Right lung (tissue), 2 donors: ENCODE measurements at regions not wholly inside any gene's neighbourhood (a gene's known extent, or its start where the extent isn't known, plus 50 kb on each side); places are given as distances from the start of the nearest gene placed in this dataset.
"Not testable (repeated sequence)": the region's sequence is repeated elsewhere in the genome, so short reads cannot be mapped to it uniquely, and the experiment has no call there.

Experiments
- DNase-seq, 2 donors: peaks; one replicate each; pipeline ENCODE4 v3.0.0-alpha.2; 2013

DNA sequence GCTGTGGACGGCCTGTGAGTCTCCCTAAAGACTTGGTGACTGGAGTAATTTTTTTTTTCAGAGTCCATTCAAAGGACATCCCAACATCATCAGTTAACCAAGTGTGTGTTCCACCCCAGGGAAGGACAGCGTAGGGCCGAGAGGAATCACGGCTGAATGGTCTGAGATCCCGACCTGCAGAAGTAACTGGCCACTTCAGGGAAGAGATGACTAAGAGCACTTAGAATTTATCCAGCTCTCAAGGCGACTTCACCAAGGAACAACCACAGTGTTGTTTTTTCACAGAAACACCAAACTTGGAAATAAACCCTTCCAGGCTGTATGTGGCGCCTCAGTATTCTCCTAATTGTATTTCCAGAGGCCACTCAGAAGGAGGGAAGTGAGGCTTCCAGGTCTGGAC, 231.6 kb downstream of the FNDC1 start:
- DNase-seq, result no peak

DNA sequence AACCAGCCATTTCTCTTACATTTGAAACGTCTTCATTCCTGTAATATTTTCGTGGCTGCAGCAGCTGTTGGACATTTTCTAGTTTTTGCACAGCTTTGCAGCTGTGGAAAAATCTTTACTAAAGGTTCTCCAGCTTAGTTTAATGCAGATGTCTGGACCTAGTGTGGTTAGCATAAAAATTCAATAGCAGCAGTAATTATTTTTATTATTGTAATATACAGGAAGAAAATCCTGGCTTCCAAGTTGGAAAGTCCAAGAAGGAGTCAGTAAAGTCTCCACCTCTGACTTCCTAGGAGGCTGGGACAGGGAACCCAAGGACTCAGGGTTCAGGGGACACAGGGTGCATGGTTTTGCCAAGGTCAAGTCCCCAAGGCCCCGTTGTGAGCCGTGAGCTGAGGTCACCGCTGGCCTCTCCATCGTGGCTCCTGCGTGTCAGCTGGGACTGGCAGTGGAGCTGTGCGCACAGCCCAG, 230.6 kb downstream of the FNDC1 start:
- no peak for DNase-seq

DNA sequence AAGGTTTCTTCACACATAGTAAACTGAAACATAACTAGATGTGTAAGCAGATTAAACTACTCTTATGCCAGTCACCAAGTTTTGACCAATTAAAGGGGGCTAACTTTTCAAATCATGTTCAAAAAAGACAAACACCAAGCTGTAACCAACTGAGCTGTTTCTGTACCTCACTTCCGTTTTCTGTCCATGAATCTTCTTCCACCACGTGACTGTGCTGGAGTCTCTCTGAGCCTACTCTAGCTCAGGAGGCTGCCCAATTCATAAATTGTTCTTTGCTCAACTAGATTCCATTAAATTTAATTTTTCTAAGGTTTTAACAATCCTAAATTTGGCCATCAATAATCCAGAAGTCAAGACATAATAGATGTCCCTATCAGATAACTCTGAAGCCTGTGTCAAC, 229.4 kb downstream of the FNDC1 start:
- no peak for DNase-seq

DNA sequence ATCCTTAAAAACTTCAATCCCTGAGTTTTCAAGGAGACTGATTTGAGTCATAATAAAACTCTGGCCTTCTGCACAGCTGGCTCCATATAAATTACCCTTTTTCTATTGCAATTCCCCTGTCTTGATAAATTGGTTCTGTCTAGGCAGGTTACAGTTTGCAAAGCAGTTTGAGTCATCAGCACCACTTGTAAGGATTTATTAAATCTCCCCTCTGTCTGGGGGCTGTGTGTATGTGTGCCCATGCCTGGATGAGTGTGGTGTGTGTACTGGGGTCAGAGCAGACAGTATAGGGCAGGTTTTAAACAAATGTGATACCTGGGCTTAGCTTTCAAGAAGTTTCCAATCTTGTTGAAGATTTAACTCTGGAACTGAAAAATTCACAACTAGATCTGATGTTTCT, 228.6 kb downstream of the FNDC1 start:
- no peak for DNase-seq

DNA sequence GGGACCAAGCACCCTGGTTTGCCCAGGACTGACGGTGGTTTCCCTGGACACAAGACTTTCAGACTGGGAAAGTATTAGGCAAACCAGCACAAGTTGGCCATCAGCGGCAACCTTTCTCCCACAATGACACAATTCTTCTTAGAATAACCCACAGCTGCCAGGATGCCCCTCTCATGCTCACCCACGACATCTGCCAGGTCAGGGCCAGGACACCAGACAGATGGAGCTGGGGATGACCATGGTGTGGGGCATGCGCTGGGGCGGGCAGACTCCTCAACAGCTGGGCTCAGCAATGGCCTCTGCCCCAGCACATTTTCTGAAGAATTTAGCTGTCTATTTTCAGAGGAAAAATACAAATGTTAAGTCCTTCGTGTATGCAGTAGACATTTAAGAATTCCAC, 226.4 kb downstream of the FNDC1 start:
- DNase-seq, result no peak

DNA sequence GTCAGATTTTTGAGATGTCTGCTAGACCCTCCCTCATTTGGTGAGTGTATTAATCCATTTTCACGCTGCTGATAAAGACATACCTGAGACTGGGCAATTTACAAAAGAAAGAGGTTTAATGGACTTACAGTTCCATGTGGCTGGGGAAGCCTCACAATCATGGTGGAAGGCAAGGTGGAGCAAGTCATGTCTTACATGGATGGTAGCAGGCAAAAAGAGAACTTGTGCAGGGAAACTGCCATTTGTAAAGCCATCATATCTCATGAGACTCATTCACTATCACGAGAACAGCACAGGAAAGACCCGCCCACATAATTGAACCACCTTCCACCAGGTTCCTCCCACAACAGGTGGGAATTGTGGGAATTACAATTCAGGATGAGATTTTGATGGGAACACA, 223.5 kb downstream of the FNDC1 start:
- not testable (repeated sequence) for DNase-seq

DNA sequence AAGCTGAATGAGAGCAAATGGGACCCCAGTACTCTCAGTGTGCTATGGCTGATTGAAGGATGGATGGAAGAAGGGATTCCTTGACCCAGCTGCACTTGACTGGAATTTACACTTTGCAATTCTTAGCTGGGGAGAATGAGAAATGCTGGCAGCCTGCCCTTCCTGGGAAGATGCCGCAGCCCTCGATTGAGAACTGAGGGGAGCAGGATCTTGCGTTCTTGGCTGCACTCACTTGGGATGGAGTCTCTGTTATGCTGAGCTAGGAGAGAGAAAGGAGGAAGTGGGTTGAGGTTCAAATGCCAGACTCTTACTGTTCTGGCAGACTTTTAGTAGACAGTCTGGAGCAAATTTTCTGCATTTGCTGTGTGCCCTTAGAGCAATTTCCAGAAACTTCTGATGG, 221.2 kb downstream of the FNDC1 start:
- no peak for DNase-seq

DNA sequence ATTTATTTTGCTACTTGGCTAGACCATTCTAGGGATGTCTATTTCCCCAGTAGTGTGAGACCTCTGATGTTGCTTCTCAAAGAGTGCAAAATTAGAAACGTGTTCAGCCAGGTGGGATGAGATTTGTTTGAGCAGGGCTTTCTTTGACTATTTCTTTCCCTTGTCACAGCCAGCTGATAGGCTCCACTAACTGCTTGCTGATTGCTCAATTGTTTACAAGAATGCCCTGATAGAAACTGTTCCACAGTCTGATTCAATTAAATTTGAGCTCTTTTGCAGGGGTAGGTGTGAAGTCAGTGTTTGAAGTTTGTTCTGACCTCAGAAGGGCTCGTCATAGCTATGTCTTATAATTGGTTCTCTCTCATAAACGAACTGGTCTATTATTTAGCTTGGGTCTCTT, 220.5 kb downstream of the FNDC1 start:
- no peak for DNase-seq

DNA sequence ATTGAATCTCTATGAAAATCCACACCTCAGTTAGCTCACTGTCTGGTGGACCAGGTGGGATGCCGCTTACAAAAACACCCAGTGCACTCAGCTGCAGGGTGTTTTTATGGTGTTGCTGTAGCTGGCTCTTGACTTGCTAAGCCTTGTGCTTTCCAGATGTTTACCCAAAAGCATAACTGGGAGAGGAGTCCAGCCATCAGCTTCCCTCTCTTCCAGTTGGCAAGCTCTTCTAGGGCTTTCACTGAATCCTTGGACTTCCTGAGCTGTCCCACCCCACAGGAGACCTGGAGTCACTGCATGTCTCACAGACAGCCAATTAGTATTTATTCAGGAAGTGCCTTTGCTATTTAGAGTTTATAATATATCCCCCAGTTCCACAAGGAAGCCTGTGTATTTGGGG, 210.9 kb downstream of the FNDC1 start:
- DNase-seq, result no peak

DNA sequence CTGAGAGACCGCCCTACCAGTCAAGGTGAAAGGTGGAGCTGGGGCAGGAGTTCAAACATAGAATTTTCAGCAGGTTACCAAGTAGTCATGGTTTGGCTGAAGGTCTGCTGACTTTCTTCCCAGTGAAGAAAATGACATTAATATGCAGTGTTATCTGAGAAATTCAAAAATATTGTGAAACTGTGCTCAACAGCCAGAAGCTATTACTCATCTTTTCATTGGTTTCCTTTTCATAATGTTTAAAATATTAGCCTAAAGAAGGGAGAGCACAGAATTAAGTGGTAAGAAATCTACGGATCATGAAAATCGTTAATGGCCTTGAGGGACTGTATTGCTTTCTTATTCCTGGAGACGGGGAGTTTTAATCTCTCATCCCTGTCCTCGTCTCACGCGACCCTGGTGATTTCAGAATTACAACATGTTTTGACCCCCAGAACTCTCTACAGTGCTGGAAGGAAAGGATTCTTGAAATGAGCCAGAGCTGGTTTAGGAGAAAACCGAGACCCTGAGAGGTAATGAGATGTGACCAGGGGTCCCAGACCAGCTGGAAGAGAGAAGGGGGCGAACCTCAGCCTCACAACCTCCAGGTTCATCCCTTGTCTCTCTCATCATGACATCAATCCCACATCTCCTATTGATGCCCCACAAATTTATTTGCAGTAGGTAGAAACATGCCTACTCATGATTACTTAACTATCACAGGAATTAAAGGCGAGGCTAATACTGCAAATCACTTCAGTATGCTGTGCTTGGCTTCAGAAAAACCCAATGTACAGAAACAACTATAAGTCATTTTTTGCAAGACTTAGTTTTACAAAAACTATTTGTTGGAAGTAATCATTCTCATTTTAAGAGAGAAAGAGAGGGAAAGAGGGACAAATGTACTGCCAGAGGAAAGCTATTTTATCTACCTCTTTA, 209.5 kb downstream of the FNDC1 start:
- no peak for DNase-seq

DNA sequence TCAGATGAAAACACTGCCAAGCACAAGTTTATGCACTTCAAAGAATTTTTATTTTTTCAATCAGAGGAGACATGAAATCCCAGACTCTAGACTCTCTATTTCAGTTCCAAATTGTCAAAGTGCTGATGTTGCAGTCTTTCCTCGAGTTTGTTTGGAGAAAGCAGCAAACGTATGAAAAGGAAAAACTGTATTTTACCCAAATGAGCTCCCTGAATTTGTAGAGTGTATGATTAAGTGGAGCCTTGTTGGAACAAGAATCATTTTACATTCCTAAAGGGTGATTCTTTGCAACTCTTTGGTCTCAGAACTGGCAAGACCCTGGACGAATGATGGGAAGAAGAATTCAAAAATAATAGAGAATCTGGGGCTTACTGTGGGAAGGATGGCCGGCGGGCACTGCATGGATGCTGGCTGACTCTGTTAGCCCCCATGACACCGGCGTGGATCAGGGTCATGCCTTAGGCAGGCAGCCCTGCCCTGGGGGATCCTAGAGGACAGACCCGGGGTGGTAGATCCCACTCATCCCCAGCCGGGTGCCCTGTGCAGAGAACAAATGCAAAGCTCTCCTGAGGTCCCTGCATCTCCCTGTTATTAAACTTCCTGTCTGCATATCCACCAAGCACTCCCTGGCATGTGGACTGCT, 207.4 kb downstream of the FNDC1 start:
- no peak for DNase-seq

DNA sequence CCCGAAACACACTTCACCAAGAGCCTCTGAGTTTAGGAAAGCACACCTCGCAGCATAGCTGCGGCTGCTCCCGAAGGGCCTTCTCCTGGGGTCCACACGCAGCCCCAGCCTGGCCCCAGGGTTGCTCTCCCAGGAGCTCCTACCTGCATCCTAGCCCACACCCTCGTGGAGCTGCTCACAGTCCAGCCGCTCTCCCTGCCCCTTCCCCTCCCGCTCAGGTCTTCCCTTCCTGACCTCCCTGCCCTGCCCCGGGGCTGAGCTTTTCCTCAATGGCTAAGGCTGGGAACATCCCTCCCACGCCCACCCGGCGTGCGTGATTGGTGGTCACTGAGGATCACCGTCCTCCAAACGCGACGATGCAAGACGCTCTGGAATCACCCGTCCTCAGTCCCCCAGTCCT, 205.8 kb downstream of the FNDC1 start:
- no peak for DNase-seq

DNA sequence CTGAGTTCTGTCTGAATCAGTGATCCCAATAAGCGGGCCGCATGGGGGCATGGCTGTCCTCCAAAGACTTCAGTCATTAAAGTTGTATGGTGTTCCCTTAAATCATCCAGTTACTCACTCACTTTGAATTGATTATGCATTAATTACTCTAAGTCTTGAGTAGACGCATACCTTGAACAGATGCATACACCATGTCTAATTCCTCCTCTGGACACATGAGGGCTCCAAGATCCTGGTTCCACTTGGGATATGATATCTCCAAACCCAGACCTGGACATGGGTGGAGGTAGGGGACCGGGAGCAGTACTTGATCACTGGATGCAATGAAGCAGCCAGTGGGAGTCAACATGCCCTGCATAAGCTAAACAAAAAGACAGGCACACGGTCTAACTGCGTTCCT, 204.5 kb downstream of the FNDC1 start:
- no peak for DNase-seq

DNA sequence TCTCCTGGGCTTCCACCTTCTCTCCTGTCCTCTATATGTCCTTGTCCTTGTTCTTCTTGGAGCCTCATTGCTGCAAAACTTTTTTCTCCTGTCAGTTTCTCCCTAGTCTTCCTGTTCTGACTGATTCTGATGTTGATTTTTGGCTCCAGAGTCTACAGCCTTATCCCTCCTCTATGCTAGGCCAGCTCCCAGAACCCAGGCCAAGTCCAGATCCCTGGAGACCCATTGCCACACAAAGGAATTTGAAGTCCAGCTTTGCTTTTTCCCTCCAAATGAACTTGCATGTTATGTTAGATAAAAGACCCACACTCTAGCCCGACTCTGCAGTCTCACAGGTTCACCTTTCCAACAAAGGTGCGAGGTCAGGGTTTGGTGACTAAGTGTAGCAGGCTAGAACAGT, 203.1 kb downstream of the FNDC1 start:
- no peak for DNase-seq

DNA sequence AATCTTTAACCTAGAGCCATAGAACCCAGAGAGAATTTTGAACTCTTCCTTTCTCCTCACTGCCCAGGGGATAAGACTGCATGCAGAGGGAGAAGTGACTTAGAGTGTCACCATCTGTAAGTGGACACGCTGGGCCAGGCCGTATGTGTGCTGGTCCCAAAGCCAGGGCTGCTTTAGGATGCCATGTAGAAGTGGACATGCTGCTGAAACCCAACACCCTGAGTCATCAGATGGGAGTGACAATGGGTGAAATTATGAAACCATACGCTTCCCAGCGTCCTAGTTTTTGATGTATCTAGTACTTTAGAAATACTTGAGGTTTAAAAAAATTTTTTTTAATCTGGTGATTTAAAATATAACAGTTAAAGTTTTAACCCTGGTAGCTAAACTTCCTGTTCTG, 191.1 kb downstream of the FNDC1 start:
- no peak for DNase-seq

DNA sequence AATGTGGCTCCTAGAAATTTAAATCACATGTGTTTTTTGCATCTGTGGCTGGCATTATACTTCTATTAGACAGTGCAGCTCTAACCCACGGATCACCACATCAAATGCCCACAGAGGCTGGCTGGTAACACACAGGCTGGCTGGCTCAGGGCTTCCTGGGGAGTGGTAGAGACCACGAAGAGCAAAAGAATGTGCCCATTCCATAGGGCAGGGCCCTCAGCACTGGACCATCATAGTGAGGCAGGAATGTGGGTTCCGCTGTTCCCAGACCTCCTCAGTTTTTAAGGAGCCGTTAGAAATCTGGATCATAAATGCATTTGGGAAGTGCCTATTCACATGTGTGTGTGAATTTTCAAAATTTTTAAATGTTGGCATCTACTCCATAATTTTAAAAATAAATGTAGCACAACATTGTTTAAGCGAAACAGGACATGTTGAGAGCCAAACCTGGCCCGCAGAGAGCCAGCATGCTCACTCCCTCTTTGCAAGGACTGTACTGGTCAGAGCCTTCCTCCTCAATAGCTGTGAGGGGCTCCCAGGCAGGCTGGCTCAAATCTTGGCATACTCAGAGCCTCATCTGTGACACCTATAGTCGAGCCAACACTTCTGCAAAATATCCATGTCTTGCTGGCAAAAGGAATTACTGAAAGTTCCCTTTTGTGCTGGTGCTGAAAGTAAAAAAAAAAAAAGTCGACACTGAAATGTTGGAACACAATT, 190.5 kb downstream of the FNDC1 start:
- DNase-seq, result no peak

DNA sequence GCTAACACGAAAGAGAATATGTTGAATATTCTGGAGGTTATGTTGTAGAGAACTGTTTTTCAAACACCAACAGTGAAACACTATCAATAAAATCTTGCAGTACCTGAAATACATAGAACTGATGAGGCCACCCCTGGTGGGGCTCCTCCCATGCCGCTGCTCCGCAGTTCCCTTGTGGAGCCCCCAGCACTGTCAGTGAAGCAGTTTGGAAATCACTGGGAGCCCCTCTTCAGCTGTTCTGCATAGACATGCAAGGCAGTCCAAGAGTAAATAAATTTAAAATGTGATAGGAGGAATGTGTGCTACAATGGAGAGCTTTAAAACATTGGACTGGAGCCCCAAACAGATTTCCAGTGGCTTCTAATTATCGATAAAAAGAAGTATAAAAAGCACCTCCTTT, 189.4 kb downstream of the FNDC1 start:
- no peak for DNase-seq

DNA sequence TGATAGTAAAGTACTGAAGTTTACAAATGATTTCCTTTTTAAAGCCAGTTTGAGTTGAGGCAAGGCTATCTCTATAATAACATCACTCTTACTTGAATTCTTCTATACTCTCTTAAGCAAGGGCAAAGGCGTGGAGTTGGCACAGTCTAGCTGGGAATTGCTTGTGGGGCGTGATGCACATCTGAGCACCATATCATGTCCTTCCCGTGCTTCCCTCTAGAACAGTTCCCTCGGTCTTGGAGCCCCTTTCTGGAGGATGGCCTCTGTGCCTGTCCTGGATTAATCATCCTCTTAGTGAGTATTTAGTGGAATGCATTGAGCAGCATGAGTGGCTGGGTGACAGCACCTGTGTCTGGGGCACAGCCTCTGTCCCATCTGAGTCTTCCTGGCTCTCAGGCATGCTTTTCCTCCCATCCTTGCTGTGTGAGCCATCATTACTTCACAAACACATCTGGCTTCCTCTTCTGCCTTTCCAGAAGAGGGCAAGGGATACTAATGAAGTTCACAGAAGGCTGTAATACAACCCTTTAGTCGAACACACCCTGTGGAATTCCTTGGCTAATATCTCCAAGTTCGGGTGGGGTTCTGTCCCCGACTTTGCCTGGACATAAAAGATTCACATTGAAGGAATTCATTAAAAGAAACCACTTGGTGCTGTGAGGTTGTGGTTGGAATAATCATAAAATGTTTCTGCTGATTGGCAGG, 188.2 kb downstream of the FNDC1 start:
- no peak for DNase-seq

DNA sequence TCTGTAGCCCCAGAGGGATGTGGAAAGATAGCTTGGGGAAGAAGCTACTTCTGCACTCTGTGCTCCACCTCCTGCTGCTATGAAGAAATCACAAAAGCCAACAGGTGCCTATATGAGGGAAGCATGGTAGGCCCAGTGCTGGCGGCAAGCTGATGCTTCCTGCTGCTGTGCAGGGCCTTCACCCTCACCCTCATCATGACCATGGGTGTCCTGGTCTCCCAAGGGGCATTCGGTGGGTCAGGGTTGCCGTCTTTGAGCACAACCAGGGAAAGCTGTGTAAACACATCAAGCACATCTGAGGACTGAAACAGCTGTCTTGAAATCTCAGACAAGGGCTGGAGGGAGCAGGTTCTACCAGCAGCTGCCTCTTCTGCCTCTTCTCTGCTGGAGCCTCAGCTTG, 184.0 kb downstream of the FNDC1 start:
- DNase-seq, result no peak

DNA sequence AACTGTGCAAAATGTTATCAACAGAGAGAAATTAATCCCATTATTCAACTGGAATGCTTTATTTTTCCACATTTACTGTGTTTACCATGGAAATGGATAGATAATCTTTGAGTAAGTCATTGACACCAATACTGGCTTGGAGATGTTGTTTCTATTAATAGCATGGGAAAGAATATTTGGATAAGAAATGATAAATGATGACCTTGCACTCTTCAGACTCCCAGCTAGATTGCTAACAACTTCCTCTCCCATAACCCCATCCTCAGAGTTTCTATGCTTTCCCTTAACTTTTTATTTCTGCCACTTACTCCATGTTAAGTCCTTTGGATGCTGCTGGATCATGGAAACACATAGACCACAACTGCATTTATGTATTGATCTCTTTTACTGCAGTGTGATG, 182.5 kb downstream of the FNDC1 start:
- DNase-seq, result no peak

DNA sequence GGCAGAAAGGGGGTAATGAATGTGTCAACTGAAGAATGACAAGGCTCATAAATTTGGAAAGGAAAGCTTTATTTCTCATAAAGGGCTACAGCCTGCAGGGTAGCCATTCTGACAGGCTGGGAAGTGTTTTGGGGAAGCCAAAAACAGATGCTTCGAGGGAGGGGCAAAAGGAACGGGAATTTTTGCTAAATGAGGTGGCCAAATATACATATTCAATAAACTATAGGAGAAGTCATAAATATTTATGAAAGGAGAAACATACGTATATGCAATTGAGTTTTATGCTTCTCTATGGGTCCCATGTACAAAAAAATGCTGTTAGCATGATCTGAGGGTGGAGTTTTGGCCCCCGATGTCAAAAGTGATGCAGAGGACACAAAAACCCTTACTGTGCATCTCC, 180.7 kb downstream of the FNDC1 start:
- no peak for DNase-seq

DNA sequence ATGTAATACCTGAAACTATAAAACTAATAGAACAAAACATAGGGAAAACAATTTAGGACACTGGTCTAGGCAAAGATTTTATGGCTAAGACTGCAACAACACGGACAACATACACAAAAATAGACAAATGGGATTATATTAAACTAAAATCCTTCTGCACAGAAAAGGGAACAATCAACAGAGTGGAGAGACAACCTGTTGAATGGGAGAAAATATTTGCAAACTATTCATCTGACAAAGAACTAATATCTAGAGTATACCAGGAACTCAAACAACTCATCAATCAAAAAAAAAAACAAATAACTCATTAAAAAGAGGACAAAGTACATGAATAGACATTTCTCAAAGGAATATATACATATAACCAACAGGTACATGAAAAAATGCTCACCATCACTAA, 174.5 kb downstream of the FNDC1 start:
- DNase-seq, result no peak
